ENCODE measurements at regions not wholly inside any gene's neighbourhood (a gene's known extent, or its start where the extent isn't known, plus 50 kb on each side); places are given as distances from the start of the nearest gene placed in this dataset.

GRCh38 chr4:107255114-107255513 is 219.0 kb upstream of the DKK2 start:
- Histone ChIP-seq H3K18ac (ENCODE audit: low read depth, low read length) (no peak overlapping the region), H4K5ac (ENCODE audit: low read depth, low read length) (no peak overlapping the region)
- ATAC-seq (ENCODE audit: low read depth): peak; percentile 24; the same call in 1 of the 2 replicates

More at GRCh38 chr4:107255114-107255513, 219.0 kb upstream of the DKK2 start:
- H2BK120ac ChIP-seq (ENCODE audit: low read depth, low read length): no peak overlapping the region
- in situ Hi-C loops (cut with MboI; ENCODE audit: low sequenced_read_pairs) (no loop called here), intact Hi-C loops (cut with micrococcal nuclease) (no loop called here), dilution Hi-C loops (cut with HindIII; ENCODE audit: low sequenced_read_pairs, unreplicated experiment) (no loop called here)
- no peaks in the 10 kb centered on the region for H3K27me3 ChIP-seq (ENCODE audit: control insufficient read depth, insufficient read depth, low read length)
- H3K23ac ChIP-seq (ENCODE audit: low read depth, low read length): no peak overlapping the region
- no peaks in the 10 kb centered on the region for H4K20me1 ChIP-seq (ENCODE audit: insufficient read depth, low read length)
- H3K4me1 ChIP-seq (ENCODE audit: control insufficient read depth, insufficient read depth, low read length): no peaks in the 10 kb centered on the region
- H3K14ac ChIP-seq (replicated peaks; ENCODE audit: low read depth, low read length): no peak overlapping the region
- H3K9me3 ChIP-seq (ENCODE audit: control insufficient read depth, insufficient read depth, low read length): no peaks in the 10 kb centered on the region
- H2BK5ac ChIP-seq (ENCODE audit: low read depth, low read length, poor library complexity, severe bottlenecking): no peak overlapping the region
- H2AFZ ChIP-seq (replicated peaks; ENCODE audit: low read length, poor library complexity): no peak overlapping the region
- H3K4me3 ChIP-seq (ENCODE audit: insufficient read depth, low read depth, low read length): no peak overlapping the region
- H3K27ac ChIP-seq (ENCODE audit: insufficient read depth, low read length): no peak overlapping the region
- H3K4me2 ChIP-seq (ENCODE audit: low read depth, low read length): no peak overlapping the region
- no peaks in the 10 kb centered on the region for H3K9me1 ChIP-seq (ENCODE audit: insufficient read depth, low read length)
- ChIA-PET POLR2A (ENCODE audit: unreplicated experiment) (no interaction called here), CTCF (interaction anchor here (0.6 kb wide), 1 partner anchor 950 kb away, joined by 3 read pairs; no protein-coding TSS in a partner anchor)
- no peak overlapping the region for H3K56ac ChIP-seq (ENCODE audit: extremely low read depth, insufficient read depth, low read length)
- H4K8ac ChIP-seq (ENCODE audit: low read depth in 2 of 2, low read length in 2 of 2): no peak overlapping the region
- WGBS, 2 experiments (ENCODE audit: extremely low coverage in 2 of 2, insufficient read length in 1 of 2): no CpG with 5 or more reads among the region's 1 CpG
- H3K9ac ChIP-seq (ENCODE audit: low read depth, low read length): no peak overlapping the region
- no peak overlapping the region for H2AK9ac ChIP-seq (replicated peaks; ENCODE audit: low read depth, low read length, poor library complexity)
- H2BK20ac ChIP-seq (ENCODE audit: low read depth, low read length): no peak overlapping the region
- DNase-seq: no peak
- no TSS peak for BruUV-seq (replicated peaks)
- no peaks in the 10 kb centered on the region for H3K36me3 ChIP-seq (ENCODE audit: control insufficient read depth, insufficient read depth, low read length)
- no peak overlapping the region for H2AK5ac ChIP-seq (ENCODE audit: low read depth, low read length)
- no peak overlapping the region for H4K91ac ChIP-seq (ENCODE audit: insufficient read depth, low read depth, low read length)
- no peak overlapping the region for H2BK15ac ChIP-seq (ENCODE audit: low read depth, low read length)
- no peak for TF ChIP-seq RFX5 (IDR thresholded peaks at IDR 0.05; ENCODE audit: low read depth, low read length)
- TF ChIP-seq FOS (IDR thresholded peaks at IDR 0.05; ENCODE audit: low read depth, low read length): no peak
- no peak for TF ChIP-seq POLR2A (IDR thresholded peaks at IDR 0.05; ENCODE audit: low read depth, low read length)
- TF ChIP-seq SMC3 (IDR thresholded peaks at IDR 0.05; ENCODE audit: low read depth, low read length): no peak
- no peak for TF ChIP-seq MAFK (IDR thresholded peaks at IDR 0.05; ENCODE audit: low read depth, low read length)
- no peak for TF ChIP-seq MXI1 (IDR thresholded peaks at IDR 0.05; ENCODE audit: borderline replicate concordance, low read depth, low read length)
- no peak for TF ChIP-seq BHLHE40 (IDR thresholded peaks at IDR 0.05; ENCODE audit: low read depth, low read length)
- TF ChIP-seq NFE2L2 (IDR thresholded peaks at IDR 0.05; ENCODE audit: low read depth, low read length): no peak
- no peak for TF ChIP-seq CHD1 (IDR thresholded peaks at IDR 0.05; ENCODE audit: low read depth, low read length)
- TF ChIP-seq CTCF (conservative IDR thresholded peaks at IDR 0.05; ENCODE audit: low read depth, low read length): no peak
- TF ChIP-seq CEBPB (IDR thresholded peaks at IDR 0.05; ENCODE audit: low read depth, low read length): no peak
- TF ChIP-seq RAD21 (IDR thresholded peaks at IDR 0.05; ENCODE audit: low read length): no peak
- no peak for TF ChIP-seq RCOR1 (IDR thresholded peaks at IDR 0.05; ENCODE audit: insufficient replicate concordance, low read length)
- H3K4ac ChIP-seq (ENCODE audit: low read depth, low read length): no peak overlapping the region
- H3K79me1 ChIP-seq (ENCODE audit: low read depth in 1 of 2, low read length in 2 of 2): no peaks in the 10 kb centered on the region
